ENCODE measurements at regions not wholly inside any gene's neighbourhood (a gene's known extent, or its start where the extent isn't known, plus 50 kb on each side); places are given as distances from the start of the nearest gene placed in this dataset.

DNA sequence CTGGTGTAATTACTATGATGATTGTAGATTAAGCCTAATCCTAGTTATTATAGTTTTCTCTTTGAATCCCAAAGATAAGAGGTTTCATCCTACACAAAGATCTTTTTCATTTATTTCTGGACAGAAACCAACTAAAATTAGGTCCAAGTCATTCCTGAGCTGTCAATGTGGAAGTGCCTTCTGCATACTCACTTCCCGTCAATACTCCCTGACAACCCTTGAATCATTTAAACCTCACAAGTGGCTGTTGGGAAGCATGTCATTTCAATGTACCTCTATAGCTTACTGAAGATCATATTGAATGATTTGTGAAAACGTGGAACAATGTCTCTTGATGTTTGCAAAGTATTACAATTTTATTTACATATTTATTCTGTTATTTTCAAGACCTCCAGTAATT, 274.1 kb downstream of the HACE1 start:
- Histone ChIP-seq H3K4me3 (ENCODE audit: low read length) (no peak overlapping the region), H3K9ac (ENCODE audit: low read length) (no peak overlapping the region), H3K4me1 (ENCODE audit: insufficient read depth, low read length) (peaks cover 11% of the 10 kb centered on the region), H3K36me3 (ENCODE audit: low read depth, low read length) (no peaks in the 10 kb centered on the region), H3K27ac (ENCODE audit: low read length) (no peak overlapping the region), H3K27me3 (ENCODE audit: low read length) (no peaks in the 10 kb centered on the region), H3K4me2 (ENCODE audit: low read length) (no peak overlapping the region), H3K79me2 (ENCODE audit: low read length) (no peaks in the 10 kb centered on the region), H2AFZ (ENCODE audit: low read length) (no peak overlapping the region), H3F3A (ENCODE audit: low read length, unreplicated experiment) (no peaks in the 10 kb centered on the region), H3K9me2 (replicated peaks; ENCODE audit: low read length) (no peaks in the 10 kb centered on the region), H3K9me3 (ENCODE audit: low read length) (no peaks in the 10 kb centered on the region), H4K20me1 (ENCODE audit: low read length) (no peaks in the 10 kb centered on the region)
- no peak for DNase-seq
- BruUV-seq (replicated peaks) = no TSS peak
- no peak for ATAC-seq
- POLR2A ChIA-PET (ENCODE audit: unreplicated experiment) = no interaction called here
- TF ChIP-seq EZH2phosphoT487 (IDR thresholded peaks at IDR 0.05; ENCODE audit: borderline replicate concordance, low read length) = no peak
- intact Hi-C loops (cut with micrococcal nuclease) = no loop called here
- CTCF ChIA-PET = no interaction called here

GRCh38 chr6:104580452-104580851, 279.3 kb downstream of the HACE1 start:
- no peaks in the 10 kb centered on the region for H3K9me3 ChIP-seq (ENCODE audit: low read length)
- H3K4me1 ChIP-seq (ENCODE audit: insufficient read depth, low read length) = no peaks in the 10 kb centered on the region
- no peaks in the 10 kb centered on the region for H3K27me3 ChIP-seq (ENCODE audit: low read length)
- H3K4me3 ChIP-seq (ENCODE audit: low read length) = no peak overlapping the region
- H3K9ac ChIP-seq (ENCODE audit: low read length) = no peak overlapping the region
- H3K79me2 ChIP-seq (ENCODE audit: low read length) = no peaks in the 10 kb centered on the region
- H2AFZ ChIP-seq (ENCODE audit: low read length) = no peak overlapping the region
- no TSS peak for BruUV-seq (replicated peaks)
- ATAC-seq = no peak
- ChIA-PET POLR2A (ENCODE audit: unreplicated experiment) (no interaction called here), CTCF (no interaction called here)
- no peak for DNase-seq
- H3K9me2 ChIP-seq (replicated peaks; ENCODE audit: low read length) = no peaks in the 10 kb centered on the region
- H3K4me2 ChIP-seq (ENCODE audit: low read length) = no peak overlapping the region
- no peaks in the 10 kb centered on the region for H3F3A ChIP-seq (ENCODE audit: low read length, unreplicated experiment)
- H3K36me3 ChIP-seq (ENCODE audit: low read depth, low read length) = no peaks in the 10 kb centered on the region
- H4K20me1 ChIP-seq (ENCODE audit: low read length) = no peaks in the 10 kb centered on the region
- TF ChIP-seq CTCF (conservative IDR thresholded peaks at IDR 0.05; ENCODE audit: low read depth, low read length) (no peak), EZH2 (IDR thresholded peaks at IDR 0.05; ENCODE audit: low read length, unreplicated experiment) (no peak), EZH2phosphoT487 (IDR thresholded peaks at IDR 0.05; ENCODE audit: borderline replicate concordance, low read length) (no peak)
- intact Hi-C loops (cut with micrococcal nuclease) = no loop called here
- no peak overlapping the region for H3K27ac ChIP-seq (ENCODE audit: low read length)

GRCh38 chr6:104579310-104579863, 280.3 kb downstream of the HACE1 start:
- no TSS peak for BruUV-seq (replicated peaks)
- no peak overlapping the region for H3K9ac ChIP-seq (ENCODE audit: low read length)
- H2AFZ ChIP-seq (ENCODE audit: low read length) = no peak overlapping the region
- DNase-seq (no peak), ATAC-seq (no peak)
- TF ChIP-seq EZH2phosphoT487 (IDR thresholded peaks at IDR 0.05; ENCODE audit: borderline replicate concordance, low read length) = no peak
- no peaks in the 10 kb centered on the region for H4K20me1 ChIP-seq (ENCODE audit: low read length)
- no peaks in the 10 kb centered on the region for H3K27me3 ChIP-seq (ENCODE audit: low read length)
- H3K27ac ChIP-seq (ENCODE audit: low read length) = no peak overlapping the region
- no peaks in the 10 kb centered on the region for H3K9me2 ChIP-seq (replicated peaks; ENCODE audit: low read length)
- H3K4me3 ChIP-seq (ENCODE audit: low read length) = no peak overlapping the region
- intact Hi-C loops (cut with micrococcal nuclease) = no loop called here
- no peaks in the 10 kb centered on the region for H3K9me3 ChIP-seq (ENCODE audit: low read length)
- no peaks in the 10 kb centered on the region for H3K36me3 ChIP-seq (ENCODE audit: low read depth, low read length)
- H3K4me1 ChIP-seq (ENCODE audit: insufficient read depth, low read length) = no peaks in the 10 kb centered on the region
- no peaks in the 10 kb centered on the region for H3K79me2 ChIP-seq (ENCODE audit: low read length)
- CTCF ChIA-PET = no interaction called here
- POLR2A ChIA-PET (ENCODE audit: unreplicated experiment) = no interaction called here
- H3K4me2 ChIP-seq (ENCODE audit: low read length) = no peak overlapping the region
- no peaks in the 10 kb centered on the region for H3F3A ChIP-seq (ENCODE audit: low read length, unreplicated experiment)

- Histone ChIP-seq H2AFZ (ENCODE audit: low read length) (no peak overlapping the region), H3F3A (ENCODE audit: low read length, unreplicated experiment) (no peaks in the 10 kb centered on the region), H3K9me3 (ENCODE audit: low read length) (no peaks in the 10 kb centered on the region), H3K9me2 (replicated peaks; ENCODE audit: low read length) (no peaks in the 10 kb centered on the region), H3K27ac (ENCODE audit: low read length) (no peak overlapping the region), H3K27me3 (ENCODE audit: low read length) (no peaks in the 10 kb centered on the region), H3K36me3 (ENCODE audit: low read depth, low read length) (no peaks in the 10 kb centered on the region), H3K4me1 (ENCODE audit: insufficient read depth, low read length) (no peaks in the 10 kb centered on the region), H3K4me3 (ENCODE audit: low read length) (no peak overlapping the region), H3K4me2 (ENCODE audit: low read length) (no peak overlapping the region), H3K79me2 (ENCODE audit: low read length) (no peaks in the 10 kb centered on the region), H3K9ac (ENCODE audit: low read length) (no peak overlapping the region), H4K20me1 (ENCODE audit: low read length) (no peaks in the 10 kb centered on the region)
- ATAC-seq = no peak
- POLR2A ChIA-PET (ENCODE audit: unreplicated experiment) = no interaction called here
- BruUV-seq (replicated peaks) = no TSS peak
- TF ChIP-seq CTCF (conservative IDR thresholded peaks at IDR 0.05; ENCODE audit: low read depth, low read length) (no peak), EZH2 (IDR thresholded peaks at IDR 0.05; ENCODE audit: low read length, unreplicated experiment) (no peak)
- DNase-seq = no peak
- intact Hi-C loops (cut with micrococcal nuclease) = no loop called here
- CTCF ChIA-PET = no interaction called here
Measured at GRCh38 chr6:104575536-104575935, 284.2 kb downstream of the HACE1 start.

All from PC-3 (cell line).